Naive thymus-derived CD4-positive, alpha-beta T cell (primary cell): ENCODE measurements at regions not wholly inside any gene's neighbourhood (a gene's known extent, or its start where the extent isn't known, plus 50 kb on each side); places are given as distances from the start of the nearest gene placed in this dataset.

ENCODE experiments used
- ATAC-seq: fragments of 150-1000 bp; cut with Tn5 transposase; 2 replicates; pipeline ENCODE4 v1.10.0; 2021; ENCODE audit warnings: mild to moderate bottlenecking, moderate library complexity
- CTCF ChIA-PET: fragments of 350-600 bp; sonication (Branson Sonifier 250); formaldehyde crosslinking; loops from one replicate; lab custom pipeline; 2021; ENCODE audit warnings: antibody characterized with exemption; lab: Charles Lee
- POLR2A ChIA-PET: fragments of 350-600 bp; sonication (Branson Sonifier 250); formaldehyde crosslinking; loops from one replicate; lab custom pipeline; 2021; ENCODE audit warnings: antibody characterized with exemption, inconsistent platforms; lab: Charles Lee
- DNase-seq, 9 donors: peaks; one replicate each; pipeline versions ENCODE4 v3.0.0 to v3.0.0-alpha.2; 2020 to 2022; ENCODE audit warnings: mixed read lengths in 1 of 9
- H3K27ac ChIP-seq: one replicate; pipeline ENCODE4 v1.7.0; 2013; ENCODE audit warnings: mild to moderate bottlenecking, low read depth, low read length, moderate library complexity
- H3K27me3 ChIP-seq, 2 donors: one replicate each; pipeline ENCODE4 v1.7.0; 2013; ENCODE audit warnings: low read length in 2 of 2, mild to moderate bottlenecking in 2 of 2, moderate library complexity in 2 of 2; ENCODE audit not compliant: control insufficient read depth in 2 of 2, insufficient read depth in 2 of 2
- H3K36me3 ChIP-seq, 3 experiments: 1 replicate in 2 of 3; 2 replicates in 1 of 3; pipeline ENCODE4 v1.7.0; 2013; ENCODE audit warnings: low read length in 3 of 3, mild to moderate bottlenecking in 3 of 3, moderate library complexity in 1 of 3; ENCODE audit not compliant: insufficient read depth in 3 of 3, control insufficient read depth in 2 of 3
- H3K4me1 ChIP-seq, 2 donors: one replicate each; pipeline ENCODE4 v1.7.0; 2013; ENCODE audit warnings: low read length in 2 of 2, mild to moderate bottlenecking in 2 of 2, moderate library complexity in 1 of 2; ENCODE audit not compliant: control insufficient read depth in 2 of 2, insufficient read depth in 2 of 2
- H3K4me3 ChIP-seq: 2 replicates; pipeline ENCODE4 v1.7.0; 2013; ENCODE audit warnings: mild to moderate bottlenecking, low read length
- H3K9me3 ChIP-seq, 3 experiments: 1 replicate in 2 of 3; 2 replicates in 1 of 3; pipeline ENCODE4 v1.7.0; 2013; ENCODE audit warnings: low read length in 3 of 3; ENCODE audit not compliant: control insufficient read depth in 2 of 3
- H3K27ac Mint-ChIP-seq, 9 donors: one replicate each; pipeline ENCODE4 v1.8.0; 2020 to 2022; ENCODE audit warnings: mixed read lengths in 9 of 9, mild to moderate bottlenecking in 8 of 9, moderate library complexity in 5 of 9, inconsistent platforms in 2 of 9
- H3K27me3 Mint-ChIP-seq, 5 donors: one replicate each; pipeline ENCODE4 v1.8.0; 2021 to 2022; ENCODE audit warnings: mixed read lengths in 5 of 5, mild to moderate bottlenecking in 1 of 5
- H3K36me3 Mint-ChIP-seq, 5 donors: one replicate each; pipeline ENCODE4 v1.8.0; 2020 to 2022; ENCODE audit warnings: mixed read lengths in 5 of 5, mild to moderate bottlenecking in 3 of 5, inconsistent platforms in 1 of 5
- H3K4me1 Mint-ChIP-seq, 7 donors: one replicate each; pipeline ENCODE4 v1.8.0; 2020 to 2022; ENCODE audit warnings: mixed read lengths in 7 of 7, mild to moderate bottlenecking in 3 of 7, inconsistent platforms in 1 of 7
- H3K4me3 Mint-ChIP-seq, 10 donors: one replicate each; pipeline ENCODE4 v1.8.0; 2020 to 2022; ENCODE audit warnings: mild to moderate bottlenecking in 10 of 10, mixed read lengths in 10 of 10, moderate library complexity in 6 of 10, inconsistent platforms in 2 of 10
- H3K9me3 Mint-ChIP-seq, 11 donors: one replicate each; pipeline ENCODE4 v1.8.0; 2020 to 2022; ENCODE audit warnings: mixed read lengths in 11 of 11, mild to moderate bottlenecking in 4 of 11, inconsistent platforms in 1 of 11, moderate library complexity in 1 of 11
- intact Hi-C, 2 donors: fragments of 100-400 bp; cut with micrococcal nuclease; formaldehyde crosslinking; loops; one replicate each; pipeline ENCODE4 v1.15.1; 2023

DNA sequence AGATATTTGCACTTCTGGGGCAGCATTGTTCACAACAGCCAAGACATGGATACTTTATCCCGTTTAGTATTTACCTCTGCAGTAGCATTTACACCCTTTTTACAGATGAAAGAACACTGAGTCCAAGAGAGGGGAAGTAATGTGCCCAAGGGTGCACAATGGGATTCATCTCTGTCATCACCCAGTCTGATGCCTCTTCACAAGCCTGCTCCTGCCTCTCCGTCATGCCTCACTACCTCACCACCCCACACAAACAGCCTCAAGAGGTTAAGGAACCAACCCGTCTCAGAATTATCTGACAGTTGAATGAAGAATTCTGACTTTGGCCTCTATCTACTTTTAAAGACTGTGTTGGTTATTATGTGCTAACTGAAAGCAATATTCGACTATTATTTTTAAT, 368.4 kb downstream of the ATP23 start:
- H3K4me3 Mint-ChIP-seq: no peak overlapping the region
- no peaks in the 10 kb centered on the region for H3K4me1 Mint-ChIP-seq
- ChIA-PET POLR2A (no interaction called here), CTCF (no interaction called here)
- DNase-seq (no peak), ATAC-seq (no peak)
- Histone ChIP-seq H3K27me3 (no peaks in the 10 kb centered on the region), H3K4me3 (no peak overlapping the region), H3K9me3 (no peaks in the 10 kb centered on the region), H3K4me1 (no peaks in the 10 kb centered on the region), H3K36me3 (no peaks in the 10 kb centered on the region), H3K27ac (no peak overlapping the region)
- H3K9me3 Mint-ChIP-seq: peaks cover 0 to 9% (median 0%) of the 10 kb centered on the region in 11 donors
- intact Hi-C loops: no loop called here
- H3K27me3 Mint-ChIP-seq: peaks cover 0 to 12% (median 3%) of the 10 kb centered on the region in 5 donors
- H3K36me3 Mint-ChIP-seq: no peaks in the 10 kb centered on the region
- H3K27ac Mint-ChIP-seq: no peak overlapping the region

DNA sequence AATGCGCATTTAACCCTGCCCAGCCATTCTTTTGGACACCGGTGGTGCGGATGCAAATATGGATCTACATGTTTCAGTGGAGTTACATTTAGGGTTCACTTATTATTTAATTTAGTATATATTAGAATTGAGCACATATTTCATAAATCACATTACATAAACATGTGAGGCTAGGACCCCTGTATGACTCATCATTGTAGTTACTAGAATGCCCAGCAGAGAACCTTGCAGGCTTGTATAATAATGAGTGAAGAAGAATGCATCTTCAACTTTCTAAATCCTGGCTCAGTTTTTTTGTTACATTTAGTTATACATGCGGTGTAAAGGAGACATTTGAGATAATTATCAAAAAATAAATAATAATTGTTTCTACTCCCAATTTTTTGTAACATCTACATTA, 369.0 kb downstream of the ATP23 start:
- CTCF ChIA-PET: no interaction called here
- H3K27ac Mint-ChIP-seq: no peak overlapping the region
- POLR2A ChIA-PET: no interaction called here
- ATAC-seq (no peak), DNase-seq (no peak)
- H3K36me3 ChIP-seq: no peaks in the 10 kb centered on the region
- H3K9me3 ChIP-seq: no peaks in the 10 kb centered on the region
- no peaks in the 10 kb centered on the region for H3K4me1 ChIP-seq
- peaks cover 0 to 9% (median 0%) of the 10 kb centered on the region in 11 donors for H3K9me3 Mint-ChIP-seq
- no peak overlapping the region for H3K4me3 ChIP-seq
- H3K27ac ChIP-seq: no peak overlapping the region
- intact Hi-C loops: no loop called here
- no peaks in the 10 kb centered on the region for H3K4me1 Mint-ChIP-seq
- H3K36me3 Mint-ChIP-seq: no peaks in the 10 kb centered on the region
- H3K4me3 Mint-ChIP-seq: no peak overlapping the region
- H3K27me3 ChIP-seq: no peaks in the 10 kb centered on the region
- H3K27me3 Mint-ChIP-seq: peaks cover 0 to 15% (median 5%) of the 10 kb centered on the region in 5 donors

GRCh38 chr12:58310809-58311622, 369.6 kb downstream of the ATP23 start:
- Mint-ChIP-seq H3K27ac (no peak overlapping the region), H3K27me3 (peaks cover 0 to 15% (median 5%) of the 10 kb centered on the region in 5 donors), H3K9me3 (peaks cover 0 to 9% (median 0%) of the 10 kb centered on the region in 11 donors), H3K36me3 (no peaks in the 10 kb centered on the region), H3K4me1 (no peaks in the 10 kb centered on the region), H3K4me3 (no peak overlapping the region)
- Histone ChIP-seq H3K27ac (no peak overlapping the region), H3K9me3 (no peaks in the 10 kb centered on the region), H3K4me1 (no peaks in the 10 kb centered on the region), H3K36me3 (no peaks in the 10 kb centered on the region), H3K4me3 (no peak overlapping the region), H3K27me3 (no peaks in the 10 kb centered on the region)
- no peak for DNase-seq
- intact Hi-C loops: no loop called here
- POLR2A ChIA-PET: no interaction called here
- ATAC-seq: no peak
- CTCF ChIA-PET: no interaction called here

DNA sequence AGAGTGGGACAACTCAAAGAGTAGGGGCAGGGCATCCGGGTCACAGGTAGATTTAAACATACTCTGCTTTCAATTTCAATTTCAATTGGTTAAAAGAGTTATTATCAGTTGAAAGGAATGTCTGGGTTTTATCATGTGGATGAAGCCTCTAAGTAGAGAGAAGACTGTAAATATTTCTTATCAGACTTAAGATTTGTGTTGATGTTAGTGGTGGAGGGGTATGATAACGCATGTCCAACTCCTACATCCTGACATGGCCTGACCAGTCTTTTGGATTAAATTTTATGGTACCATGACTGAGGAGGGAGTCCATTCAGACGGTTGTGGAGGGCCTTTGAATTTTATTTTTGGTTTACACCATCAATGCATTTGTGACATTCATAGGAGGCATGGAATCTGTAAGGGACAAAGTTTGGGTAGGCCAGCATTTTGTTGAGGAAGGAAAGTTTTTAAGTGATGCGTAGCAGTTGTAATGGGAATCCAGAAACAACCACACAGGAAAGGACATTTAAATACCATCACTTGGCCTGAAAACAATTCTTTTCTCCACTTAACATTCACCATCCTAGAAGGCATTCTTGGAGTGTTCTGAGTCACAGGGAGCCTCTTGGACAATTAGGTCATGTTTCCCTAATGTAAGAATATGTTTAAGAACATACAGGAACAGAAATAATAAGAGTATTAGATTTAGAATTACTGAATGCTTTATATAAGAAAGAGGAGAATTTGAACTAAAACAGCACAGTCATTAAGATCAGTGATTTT, 371.9 kb downstream of the ATP23 start:
- no peak for ATAC-seq
- H3K4me1 Mint-ChIP-seq: no peaks in the 10 kb centered on the region
- no peak for DNase-seq
- H3K27ac ChIP-seq: no peak overlapping the region
- H3K4me1 ChIP-seq: no peaks in the 10 kb centered on the region
- H3K27me3 Mint-ChIP-seq: peaks cover 0 to 27% (median 8%) of the 10 kb centered on the region in 5 donors
- ChIA-PET CTCF (no interaction called here), POLR2A (no interaction called here)
- H3K9me3 ChIP-seq: no peaks in the 10 kb centered on the region
- no peak overlapping the region for H3K27ac Mint-ChIP-seq
- H3K36me3 ChIP-seq: no peaks in the 10 kb centered on the region
- peaks cover 0 to 5% (median 0%) of the 10 kb centered on the region in 5 donors for H3K36me3 Mint-ChIP-seq
- no peak overlapping the region for H3K4me3 Mint-ChIP-seq
- H3K4me3 ChIP-seq: no peak overlapping the region
- H3K9me3 Mint-ChIP-seq: peaks cover 3 to 11% (median 4%) of the 10 kb centered on the region in 11 donors
- H3K27me3 ChIP-seq: no peaks in the 10 kb centered on the region
- intact Hi-C loops: no loop called here

GRCh38 chr12:58314610-58315009, 373.2 kb downstream of the ATP23 start:
- DNase-seq: no peak
- Histone ChIP-seq H3K27me3 (no peaks in the 10 kb centered on the region), H3K9me3 (no peaks in the 10 kb centered on the region), H3K36me3 (no peaks in the 10 kb centered on the region), H3K4me3 (no peak overlapping the region), H3K27ac (no peak overlapping the region), H3K4me1 (no peaks in the 10 kb centered on the region)
- Mint-ChIP-seq H3K9me3 (peaks cover 3 to 16% (median 9%) of the 10 kb centered on the region in 11 donors), H3K4me3 (no peak overlapping the region), H3K4me1 (no peaks in the 10 kb centered on the region), H3K36me3 (peaks cover 0 to 5% (median 3%) of the 10 kb centered on the region in 5 donors), H3K27ac (no peak overlapping the region), H3K27me3 (peaks cover 0 to 27% (median 8%) of the 10 kb centered on the region in 5 donors)
- POLR2A ChIA-PET: no interaction called here
- CTCF ChIA-PET: no interaction called here
- intact Hi-C loops: no loop called here
- no peak for ATAC-seq

DNA sequence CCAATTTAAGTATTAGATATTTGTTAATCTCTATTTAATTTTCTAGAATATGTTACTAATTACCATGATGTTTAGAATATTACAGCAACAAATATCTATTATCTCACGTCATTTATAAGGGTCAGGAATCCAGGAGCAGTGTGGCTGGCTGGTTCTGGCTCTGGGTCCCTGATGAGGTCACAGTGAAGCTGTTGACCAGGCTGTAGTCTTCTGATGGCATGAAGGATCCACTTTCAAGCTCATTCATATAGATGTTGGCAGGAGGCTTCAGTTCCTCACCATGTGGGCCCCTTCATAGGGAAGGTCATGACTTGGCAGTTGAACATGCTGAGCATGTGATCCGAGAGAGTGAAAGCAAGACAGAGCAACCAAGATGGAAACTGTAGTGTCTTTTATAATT, 375.6 kb downstream of the ATP23 start:
- no peaks in the 10 kb centered on the region for H3K36me3 ChIP-seq
- no peaks in the 10 kb centered on the region for H3K27me3 ChIP-seq
- peaks cover 0 to 5% (median 3%) of the 10 kb centered on the region in 5 donors for H3K36me3 Mint-ChIP-seq
- POLR2A ChIA-PET: no interaction called here
- ATAC-seq (no peak), DNase-seq (no peak)
- no peaks in the 10 kb centered on the region for H3K9me3 ChIP-seq
- no peak overlapping the region for H3K27ac ChIP-seq
- peaks cover 3 to 16% (median 6%) of the 10 kb centered on the region in 11 donors for H3K9me3 Mint-ChIP-seq
- no peak overlapping the region for H3K4me3 Mint-ChIP-seq
- no peak overlapping the region for H3K27ac Mint-ChIP-seq
- H3K4me1 Mint-ChIP-seq: no peaks in the 10 kb centered on the region
- intact Hi-C loops: no loop called here
- CTCF ChIA-PET: no interaction called here
- no peaks in the 10 kb centered on the region for H3K4me1 ChIP-seq
- peaks cover 0 to 21% (median 8%) of the 10 kb centered on the region in 5 donors for H3K27me3 Mint-ChIP-seq
- H3K4me3 ChIP-seq: no peak overlapping the region
